LNCAP (cell line): ENCODE measurements at regions not wholly inside any gene's neighbourhood (a gene's known extent, or its start where the extent isn't known, plus 50 kb on each side); places are given as distances from the start of the nearest gene placed in this dataset.

Experiments used
- CTCF ChIP-seq: fragments of 450-650 bp; IDR thresholded peaks from 2 replicates; pipeline ENCODE4 v1.5.1; 2017; ENCODE audit warnings: mild to moderate bottlenecking

- no peak for TF ChIP-seq CTCF
These were observed 61.8 kb downstream of the SDR9C7 start for GRCh38 chr12:56872366-56872765.

- TF ChIP-seq CTCF: no peak
These were observed 67.0 kb downstream of the SDR9C7 start for GRCh38 chr12:56867216-56867615.

- no peak for TF ChIP-seq CTCF
These were observed 67.7 kb downstream of the SDR9C7 start for GRCh38 chr12:56866493-56866892.

- TF ChIP-seq CTCF: no peak
These were observed 69.9 kb downstream of the SDR9C7 start for GRCh38 chr12:56864318-56864717.

GRCh38 chr12:56863789-56864188, 70.4 kb downstream of the SDR9C7 start:
- no peak for TF ChIP-seq CTCF

GRCh38 chr12:56862264-56862663, 71.9 kb downstream of the SDR9C7 start:
- no peak for TF ChIP-seq CTCF

GRCh38 chr12:56851462-56851861, 82.7 kb downstream of the SDR9C7 start:
- TF ChIP-seq CTCF: no peak

- no peak for TF ChIP-seq CTCF
These were observed 77.8 kb downstream of the HSD17B6 start for GRCh38 chr12:56840922-56841321.
